ENCODE measurements at regions not wholly inside any gene's neighbourhood (a gene's known extent, or its start where the extent isn't known, plus 50 kb on each side); places are given as distances from the start of the nearest gene placed in this dataset.

GRCh38 chr5:29079771-29080170 is 2041.4 kb upstream of the CDH9 start:
- no peak for TF ChIP-seq CTCF (IDR thresholded peaks at IDR 0.05)
- no peak for TF ChIP-seq POLR2A (IDR thresholded peaks at IDR 0.05)
